A673 (cell line): ENCODE measurements at regions not wholly inside any gene's neighbourhood (a gene's known extent, or its start where the extent isn't known, plus 50 kb on each side); places are given as distances from the start of the nearest gene placed in this dataset.

Experiments
- EZH2 ChIP-seq: fragments of 200-600 bp; sonication (generic); IDR thresholded peaks from 2 replicates; pipeline ENCODE4 v1.6.1; 2017; ENCODE audit warnings: borderline replicate concordance, low read depth, mild to moderate bottlenecking, mixed read lengths, antibody characterized with exemption, low read length; ENCODE audit not compliant: poor library complexity, severe bottlenecking
- TF ChIP-seq, protein P1 (sequence below): fragments of 300-800, 200-600 bp; sonication (generic); conservative IDR thresholded peaks from 2 replicates; pipeline ENCODE4 v1.5.1; 2017; ENCODE audit warnings: low read depth, mild to moderate bottlenecking, antibody characterized with exemption, low read length, moderate library complexity, mixed read lengths

DNA sequence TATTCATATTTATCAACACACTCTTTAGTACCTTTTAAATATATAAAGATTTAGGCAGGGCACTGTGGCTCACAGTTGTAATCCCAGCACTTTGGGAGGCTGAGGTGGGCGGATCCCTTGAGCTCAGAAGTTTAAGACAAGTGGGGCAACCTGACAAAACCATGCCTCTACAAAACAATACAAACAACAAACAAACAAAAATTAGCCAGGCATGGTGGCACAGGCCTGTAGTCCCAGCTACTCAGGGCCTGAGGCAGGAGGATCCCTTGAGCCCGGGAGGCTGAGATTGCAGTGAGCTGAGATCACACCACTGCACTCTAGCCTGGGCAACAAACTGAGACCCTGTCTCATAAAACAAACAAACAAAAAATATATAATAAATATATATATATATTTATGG, 1748.3 kb upstream of the PCDH20 start:
- TF ChIP-seq, protein P1, sequence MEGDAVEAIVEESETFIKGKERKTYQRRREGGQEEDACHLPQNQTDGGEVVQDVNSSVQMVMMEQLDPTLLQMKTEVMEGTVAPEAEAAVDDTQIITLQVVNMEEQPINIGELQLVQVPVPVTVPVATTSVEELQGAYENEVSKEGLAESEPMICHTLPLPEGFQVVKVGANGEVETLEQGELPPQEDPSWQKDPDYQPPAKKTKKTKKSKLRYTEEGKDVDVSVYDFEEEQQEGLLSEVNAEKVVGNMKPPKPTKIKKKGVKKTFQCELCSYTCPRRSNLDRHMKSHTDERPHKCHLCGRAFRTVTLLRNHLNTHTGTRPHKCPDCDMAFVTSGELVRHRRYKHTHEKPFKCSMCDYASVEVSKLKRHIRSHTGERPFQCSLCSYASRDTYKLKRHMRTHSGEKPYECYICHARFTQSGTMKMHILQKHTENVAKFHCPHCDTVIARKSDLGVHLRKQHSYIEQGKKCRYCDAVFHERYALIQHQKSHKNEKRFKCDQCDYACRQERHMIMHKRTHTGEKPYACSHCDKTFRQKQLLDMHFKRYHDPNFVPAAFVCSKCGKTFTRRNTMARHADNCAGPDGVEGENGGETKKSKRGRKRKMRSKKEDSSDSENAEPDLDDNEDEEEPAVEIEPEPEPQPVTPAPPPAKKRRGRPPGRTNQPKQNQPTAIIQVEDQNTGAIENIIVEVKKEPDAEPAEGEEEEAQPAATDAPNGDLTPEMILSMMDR, result no peak
- TF ChIP-seq EZH2, result no peak
